ENCODE measurements at regions not wholly inside any gene's neighbourhood (a gene's known extent, or its start where the extent isn't known, plus 50 kb on each side); places are given as distances from the start of the nearest gene placed in this dataset.

- TF ChIP-seq SP1 (IDR thresholded peaks at IDR 0.05), result no peak
- TF ChIP-seq ZBTB33 (IDR thresholded peaks at IDR 0.05), result no peak
- no peak for TF ChIP-seq JUND (IDR thresholded peaks at IDR 0.05)
- TF ChIP-seq CTCF (IDR thresholded peaks at IDR 0.05; ENCODE audit: low read depth, low read length, missing input control), result no peak
- TF ChIP-seq GABPA (IDR thresholded peaks at IDR 0.05 in 1 of 2, conservative IDR thresholded peaks at IDR 0.05 in 1 of 2), result no peak
- no peak for TF ChIP-seq REST (IDR thresholded peaks at IDR 0.05)
- no peak for TF ChIP-seq RAD21 (IDR thresholded peaks at IDR 0.05)
- no peak for TF ChIP-seq EGR1 (IDR thresholded peaks at IDR 0.05; ENCODE audit: low read depth in 2 of 2)
- TF ChIP-seq TAF1 (conservative IDR thresholded peaks at IDR 0.05), result no peak
- TF ChIP-seq MAX (IDR thresholded peaks at IDR 0.05), result no peak
- TF ChIP-seq HNF4G (IDR thresholded peaks at IDR 0.05), result no peak
Observed at GRCh38 chr2:153394686-153395085, 83.9 kb downstream of the RPRM start.

All from liver (tissue), 3 donors.